Kasumi-1 (cell line): ENCODE measurements at regions not wholly inside any gene's neighbourhood (a gene's known extent, or its start where the extent isn't known, plus 50 kb on each side); places are given as distances from the start of the nearest gene placed in this dataset.
"Not testable (repeated sequence)": the region's sequence is repeated elsewhere in the genome, so short reads cannot be mapped to it uniquely, and the experiment has no call there.

Experiments used
- DNase-seq, 2 experiments: peaks; one replicate each; lab custom pipeline; 2025; lab: John Stamatoyannopoulos, UW

- no peak for DNase-seq
Measured at GRCh38 chr2:224146356-224147160, 107.5 kb upstream of the SERPINE2 start.

GRCh38 chr2:224145751-224146355 is 106.8 kb upstream of the SERPINE2 start:
- DNase-seq = no peak

GRCh38 chr2:224143526-224143925 is 104.4 kb upstream of the SERPINE2 start:
- DNase-seq = no peak

GRCh38 chr2:224142397-224143312 is 103.6 kb upstream of the SERPINE2 start:
- no peak for DNase-seq

GRCh38 chr2:224141304-224141703 is 102.2 kb upstream of the SERPINE2 start:
- DNase-seq = no peak

- DNase-seq = no peak
Measured at GRCh38 chr2:224137208-224137607, 98.1 kb upstream of the SERPINE2 start.

- DNase-seq = no peak
Measured at GRCh38 chr2:224136396-224136795, 97.3 kb upstream of the SERPINE2 start.

- DNase-seq = no peak
Measured at GRCh38 chr2:224135881-224136280, 96.8 kb upstream of the SERPINE2 start.

GRCh38 chr2:224134003-224134734 is 95.1 kb upstream of the SERPINE2 start:
- no peak for DNase-seq

GRCh38 chr2:224133387-224133786 is 94.3 kb upstream of the SERPINE2 start:
- no peak for DNase-seq

GRCh38 chr2:224127871-224128501 is 88.9 kb upstream of the SERPINE2 start:
- no peak for DNase-seq

GRCh38 chr2:224126440-224126839 is 87.4 kb upstream of the SERPINE2 start:
- no peak for DNase-seq

GRCh38 chr2:224126003-224126402 is 86.9 kb upstream of the SERPINE2 start:
- DNase-seq = no peak

- DNase-seq = no peak
Measured at GRCh38 chr2:224122542-224122941, 83.5 kb upstream of the SERPINE2 start.

- no peak for DNase-seq
Measured at GRCh38 chr2:224121406-224122067, 82.5 kb upstream of the SERPINE2 start.

GRCh38 chr2:224120986-224121385 is 81.9 kb upstream of the SERPINE2 start:
- DNase-seq = no peak

- not testable (repeated sequence) for DNase-seq
Measured at GRCh38 chr2:224119846-224120245, 80.8 kb upstream of the SERPINE2 start.

- DNase-seq = no peak
Measured at GRCh38 chr2:224114428-224114827, 75.3 kb upstream of the SERPINE2 start.

GRCh38 chr2:224113930-224114329 is 74.8 kb upstream of the SERPINE2 start:
- not testable (repeated sequence) for DNase-seq

GRCh38 chr2:224111576-224111975 is 72.5 kb upstream of the SERPINE2 start:
- DNase-seq = no peak

- DNase-seq = no peak
Measured at GRCh38 chr2:224110811-224111210, 71.7 kb upstream of the SERPINE2 start.
